Caco-2 (cell line): ENCODE measurements at regions not wholly inside any gene's neighbourhood (a gene's known extent, or its start where the extent isn't known, plus 50 kb on each side); places are given as distances from the start of the nearest gene placed in this dataset.
A peak's percentile ranks its signal among the peaks of the same experiment; 100 is the strongest.
"Not testable (repeated sequence)": the region's sequence is repeated elsewhere in the genome, so short reads cannot be mapped to it uniquely, and the experiment has no call there.

Experiments used
- BruUV-seq: library from RNA; stranded (reverse); fragments of 400-500 nt; replicated peaks from 2 replicates; lab custom pipeline; 2021; lab: Mats Ljungman, UMichigan
- CTCF ChIA-PET: fragments of 300-600 bp; sonication (Branson Sonifier 250); formaldehyde crosslinking; loops from one replicate; lab custom pipeline; 2022; ENCODE audit warnings: antibody characterized with exemption; lab: Charles Lee
- POLR2A ChIA-PET: fragments of 300-600 bp; sonication (Branson Sonifier 250); formaldehyde crosslinking; loops from one replicate; lab custom pipeline; 2022; ENCODE audit warnings: antibody characterized with exemption; lab: Charles Lee
- DNase-seq, 2 experiments: peaks; one replicate each; pipeline versions ENCODE4 v3.0.0 to v3.0.0-alpha.2; 2020 to 2022
- H3K27me3 ChIP-seq: replicated peaks from 2 replicates; pipeline ENCODE4 v1.6.0; 2011; ENCODE audit warnings: low read length; ENCODE audit not compliant: control insufficient read depth, insufficient read depth
- H3K36me3 ChIP-seq: 2 replicates; pipeline ENCODE4 v1.5.1; 2011; ENCODE audit warnings: low read length; ENCODE audit not compliant: control insufficient read depth, insufficient read depth
- H3K4me1 ChIP-seq: fragments of 250-450 bp; sonication (Bioruptor Pico); 2 replicates; pipeline ENCODE4 v1.5.1; 2020; ENCODE audit warnings: mild to moderate bottlenecking
- H3K4me3 ChIP-seq: 2 replicates; pipeline ENCODE4 v1.5.1; 2011; ENCODE audit warnings: low read depth, mild to moderate bottlenecking, control low read depth, low read length
- H3K9me3 ChIP-seq: fragments of 250-450 bp; sonication (Bioruptor Pico); 2 replicates; pipeline ENCODE4 v1.5.1; 2020; ENCODE audit warnings: mild to moderate bottlenecking, moderate library complexity
- H3K27ac Mint-ChIP-seq: one replicate; pipeline ENCODE4 v1.8.0; 2022; ENCODE audit warnings: mixed read lengths; ENCODE audit not compliant: unreplicated experiment
- H3K27me3 Mint-ChIP-seq: one replicate; pipeline ENCODE4 v1.8.0; 2022; ENCODE audit warnings: mixed read lengths; ENCODE audit not compliant: insufficient read depth, unreplicated experiment
- H3K36me3 Mint-ChIP-seq: one replicate; pipeline ENCODE4 v1.8.0; 2022; ENCODE audit warnings: mild to moderate bottlenecking, mixed read lengths; ENCODE audit not compliant: insufficient read depth, unreplicated experiment
- H3K4me1 Mint-ChIP-seq: one replicate; pipeline ENCODE4 v1.8.0; 2022; ENCODE audit warnings: low read depth, mixed read lengths; ENCODE audit not compliant: unreplicated experiment
- H3K4me3 Mint-ChIP-seq: one replicate; pipeline ENCODE4 v1.8.0; 2022; ENCODE audit warnings: mild to moderate bottlenecking, moderate library complexity, mixed read lengths; ENCODE audit not compliant: unreplicated experiment
- H3K9me3 Mint-ChIP-seq: one replicate; pipeline ENCODE4 v1.8.0; 2022; ENCODE audit warnings: mixed read lengths; ENCODE audit not compliant: unreplicated experiment
- CTCF ChIP-seq, 2 experiments: fragments of 200-600 bp in 1 of 2; IDR thresholded peaks; 1 replicate in 1 of 2; 2 replicates in 1 of 2; pipeline versions ENCODE4 v1.5.1 to v1.8.0; 2011 to 2022; ENCODE audit warnings: antibody characterized with exemption in 1 of 2, control low read depth in 1 of 2, inconsistent platforms in 1 of 2, low read depth in 1 of 2, low read length in 1 of 2, mild to moderate bottlenecking in 1 of 2, moderate library complexity in 1 of 2; ENCODE audit not compliant: insufficient read depth in 1 of 2, severe bottlenecking in 1 of 2, unreplicated experiment in 1 of 2
- intact Hi-C: fragments of 100-400 bp; cut with micrococcal nuclease; formaldehyde crosslinking; loops from one replicate; pipeline ENCODE4 v1.10.0; 2022; ENCODE audit not compliant: unreplicated experiment

GRCh38 chr1:147413110-147413605, 128.1 kb upstream of the BCL9 start:
- intact Hi-C loops = no loop called here
- no peak overlapping the region for H3K27ac Mint-ChIP-seq
- H3K4me1 ChIP-seq = no peaks in the 10 kb centered on the region
- H3K4me3 Mint-ChIP-seq = no peak overlapping the region
- peaks cover 5% of the 10 kb centered on the region; the same call in 1 of the 2 replicates for H3K9me3 ChIP-seq
- no TSS peak for BruUV-seq
- no peak for DNase-seq
- no peak overlapping the region for H3K4me3 ChIP-seq
- no peaks in the 10 kb centered on the region for H3K4me1 Mint-ChIP-seq
- no peaks in the 10 kb centered on the region for H3K36me3 Mint-ChIP-seq
- H3K9me3 Mint-ChIP-seq = peaks cover 15% of the 10 kb centered on the region
- ChIA-PET CTCF (no interaction called here), POLR2A (no interaction called here)
- no peaks in the 10 kb centered on the region for H3K27me3 ChIP-seq
- H3K36me3 ChIP-seq = no peaks in the 10 kb centered on the region
- H3K27me3 Mint-ChIP-seq = peaks cover 7% of the 10 kb centered on the region
- TF ChIP-seq CTCF (IDR thresholded peaks at IDR 0.05; ENCODE audit: insufficient read depth in 1 of 2, low read depth in 1 of 2, low read length in 1 of 2, severe bottlenecking in 1 of 2, unreplicated experiment in 1 of 2) = no peak

GRCh38 chr1:147414505-147415163, 126.7 kb upstream of the BCL9 start:
- Mint-ChIP-seq H3K27ac (no peak overlapping the region), H3K27me3 (peaks cover 7% of the 10 kb centered on the region), H3K4me3 (no peak overlapping the region), H3K4me1 (no peaks in the 10 kb centered on the region), H3K36me3 (no peaks in the 10 kb centered on the region), H3K9me3 (peaks cover 10% of the 10 kb centered on the region)
- BruUV-seq = no TSS peak
- no peak for TF ChIP-seq CTCF (IDR thresholded peaks at IDR 0.05; ENCODE audit: insufficient read depth in 1 of 2, low read depth in 1 of 2, low read length in 1 of 2, severe bottlenecking in 1 of 2, unreplicated experiment in 1 of 2)
- no peak overlapping the region for H3K4me3 ChIP-seq
- CTCF ChIA-PET = no interaction called here
- H3K27me3 ChIP-seq = no peaks in the 10 kb centered on the region
- H3K36me3 ChIP-seq = no peaks in the 10 kb centered on the region
- no peaks in the 10 kb centered on the region for H3K4me1 ChIP-seq
- no peak for DNase-seq
- POLR2A ChIA-PET = no interaction called here
- intact Hi-C loops = no loop called here
- H3K9me3 ChIP-seq = peaks cover 5% of the 10 kb centered on the region; the same call in 1 of the 2 replicates

- Histone ChIP-seq H3K4me3 (no peak overlapping the region), H3K4me1 (no peaks in the 10 kb centered on the region), H3K27me3 (no peaks in the 10 kb centered on the region), H3K36me3 (no peaks in the 10 kb centered on the region), H3K9me3 (no peaks in the 10 kb centered on the region)
- Mint-ChIP-seq H3K9me3 (peaks cover 3% of the 10 kb centered on the region), H3K4me3 (no peak overlapping the region), H3K4me1 (no peaks in the 10 kb centered on the region), H3K36me3 (no peaks in the 10 kb centered on the region), H3K27ac (no peak overlapping the region), H3K27me3 (peaks cover 7% of the 10 kb centered on the region)
- intact Hi-C loops = no loop called here
- no peak for DNase-seq
- no TSS peak for BruUV-seq
- TF ChIP-seq CTCF (IDR thresholded peaks at IDR 0.05; ENCODE audit: insufficient read depth in 1 of 2, low read depth in 1 of 2, low read length in 1 of 2, severe bottlenecking in 1 of 2, unreplicated experiment in 1 of 2) = no peak
- ChIA-PET CTCF (no interaction called here), POLR2A (no interaction called here)
These were observed 124.3 kb upstream of the BCL9 start for GRCh38 chr1:147417024-147417423.

GRCh38 chr1:147423100-147423827, 118.0 kb upstream of the BCL9 start:
- Mint-ChIP-seq H3K4me3 (peak overlapping the region; percentile 81), H3K27ac (peak overlapping the region; percentile 59)
- intact Hi-C loops, H3K36me3 ChIP-seq, H3K4me1 ChIP-seq, H3K4me1 Mint-ChIP-seq, H3K9me3 ChIP-seq, H3K36me3 Mint-ChIP-seq, H3K27me3 Mint-ChIP-seq, H3K9me3 Mint-ChIP-seq, BruUV-seq, CTCF ChIA-PET, H3K27me3 ChIP-seq: not testable (repeated sequence)
- H3K4me3 ChIP-seq = peak overlapping the region; percentile 31
- POLR2A ChIA-PET = interaction anchor here (0.7 kb wide), 1 partner anchor 176 kb away, joined by 3 read pairs; no protein-coding TSS in a partner anchor
- DNase-seq = peak; percentile 55 to 63
